Sigmoid colon (tissue), 6 donors: ENCODE measurements at regions not wholly inside any gene's neighbourhood (a gene's known extent, or its start where the extent isn't known, plus 50 kb on each side); places are given as distances from the start of the nearest gene placed in this dataset.

ENCODE experiments used
- DNase-seq: peaks from one replicate; pipeline ENCODE4 v3.0.0-alpha.2; 2019
- H3K27ac ChIP-seq, 4 donors: fragments of 200-600 bp; sonication (generic); one replicate each; pipeline ENCODE4 v1.5.1; 2016 to 2019; ENCODE audit warnings: mild to moderate bottlenecking in 1 of 4
- H3K27me3 ChIP-seq, 3 donors: fragments of 200-600 bp; sonication (generic); one replicate each; pipeline ENCODE4 v1.5.1; 2019; ENCODE audit warnings: mild to moderate bottlenecking in 1 of 3
- H3K36me3 ChIP-seq, 4 donors: fragments of 200-600 bp; sonication (generic); one replicate each; pipeline ENCODE4 v1.5.1; 2016 to 2019
- H3K4me1 ChIP-seq, 4 donors: fragments of 200-600 bp; sonication (generic); one replicate each; pipeline ENCODE4 v1.5.1; 2017 to 2019
- H3K4me3 ChIP-seq, 4 donors: fragments of 200-600 bp; sonication (generic); one replicate each; pipeline ENCODE4 v1.5.1; 2017 to 2019; ENCODE audit warnings: mild to moderate bottlenecking in 2 of 4, moderate library complexity in 1 of 4
- H3K9me3 ChIP-seq, 4 donors: fragments of 200-600 bp in 3 of 4; sonication (generic) in 3 of 4; one replicate each; pipeline versions ENCODE4 v1.5.1 to v1.6.1; 2013 to 2019
- EP300 ChIP-seq, 4 donors: sonication (generic); formaldehyde crosslinking; IDR thresholded peaks; one replicate each; pipeline ENCODE4 v1.6.1; 2017; ENCODE audit warnings: antibody characterized with exemption in 4 of 4
- POLR2A ChIP-seq, 2 donors: fragments of 450-650 bp; IDR thresholded peaks; one replicate each; pipeline ENCODE4 v1.6.1; 2016; ENCODE audit warnings: antibody characterized with exemption in 2 of 2, mild to moderate bottlenecking in 2 of 2, moderate library complexity in 2 of 2
- POLR2AphosphoS5 ChIP-seq, 4 donors: sonication (generic); formaldehyde crosslinking; IDR thresholded peaks; one replicate each; pipeline ENCODE4 v1.6.1; 2017; ENCODE audit warnings: antibody characterized with exemption in 4 of 4
- WGBS, 2 donors: extraction: QIAGEN DNeasy Blood & Tissue Kit; methylation state at CpG; one replicate each; pipeline ENCODE4 v1.1.7; 2013; 5-methylcytosine and 5-hydroxymethylcytosine counted together
- intact Hi-C: fragments of 100-400 bp; cut with DNase I; formaldehyde crosslinking; loops from one replicate; pipeline ENCODE4 v1.15.1; 2023
- TF ChIP-seq, protein P1 (sequence below), 4 experiments: fragments of 450-650 bp in 3 of 4; fragments of 200-600 bp in 1 of 4; IDR thresholded peaks; one replicate each; pipeline ENCODE4 v1.5.1; 2016 to 2019; ENCODE audit warnings: antibody characterized with exemption in 4 of 4, mild to moderate bottlenecking in 3 of 4, moderate library complexity in 2 of 4
- donor health status: healthy with polysubstance abuse.
- donor health status: healthy.

DNA sequence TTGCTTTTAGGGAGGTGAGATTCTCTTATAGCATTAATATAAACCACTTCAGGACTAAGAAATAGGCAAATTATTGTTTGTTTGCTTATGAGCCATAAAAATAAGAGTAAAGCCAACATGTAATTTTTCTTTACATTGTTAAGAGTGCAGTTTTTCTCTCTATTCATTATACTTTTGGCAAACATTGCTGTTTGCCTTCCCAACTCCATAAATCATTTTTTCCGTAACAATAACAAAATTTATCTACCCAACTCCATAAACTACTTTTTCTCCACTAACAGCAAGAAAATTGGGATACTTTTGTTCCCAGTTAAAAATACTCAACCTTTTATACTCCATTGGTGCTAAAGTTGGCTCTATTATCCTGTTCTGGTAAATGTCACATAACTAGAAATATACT is 229.7 kb upstream of the GPRIN3 start:
- WGBS, 2 donors, result 55 to 74% methylated on average over 1 of the region's 1 CpG
- no peak for DNase-seq
- intact Hi-C loops, result no loop called here
- TF ChIP-seq, protein P1, sequence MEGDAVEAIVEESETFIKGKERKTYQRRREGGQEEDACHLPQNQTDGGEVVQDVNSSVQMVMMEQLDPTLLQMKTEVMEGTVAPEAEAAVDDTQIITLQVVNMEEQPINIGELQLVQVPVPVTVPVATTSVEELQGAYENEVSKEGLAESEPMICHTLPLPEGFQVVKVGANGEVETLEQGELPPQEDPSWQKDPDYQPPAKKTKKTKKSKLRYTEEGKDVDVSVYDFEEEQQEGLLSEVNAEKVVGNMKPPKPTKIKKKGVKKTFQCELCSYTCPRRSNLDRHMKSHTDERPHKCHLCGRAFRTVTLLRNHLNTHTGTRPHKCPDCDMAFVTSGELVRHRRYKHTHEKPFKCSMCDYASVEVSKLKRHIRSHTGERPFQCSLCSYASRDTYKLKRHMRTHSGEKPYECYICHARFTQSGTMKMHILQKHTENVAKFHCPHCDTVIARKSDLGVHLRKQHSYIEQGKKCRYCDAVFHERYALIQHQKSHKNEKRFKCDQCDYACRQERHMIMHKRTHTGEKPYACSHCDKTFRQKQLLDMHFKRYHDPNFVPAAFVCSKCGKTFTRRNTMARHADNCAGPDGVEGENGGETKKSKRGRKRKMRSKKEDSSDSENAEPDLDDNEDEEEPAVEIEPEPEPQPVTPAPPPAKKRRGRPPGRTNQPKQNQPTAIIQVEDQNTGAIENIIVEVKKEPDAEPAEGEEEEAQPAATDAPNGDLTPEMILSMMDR (IDR thresholded peaks at IDR 0.05), result no peak
- no peak for TF ChIP-seq POLR2A (IDR thresholded peaks at IDR 0.05)
- no peak for TF ChIP-seq POLR2AphosphoS5 (IDR thresholded peaks at IDR 0.05)
- no peak for TF ChIP-seq EP300 (IDR thresholded peaks at IDR 0.05)
- Histone ChIP-seq H3K4me1 (peaks cover 0 to 6% (median 0%) of the 10 kb centered on the region in 4 donors), H3K27ac (no peak overlapping the region), H3K27me3 (no peaks in the 10 kb centered on the region), H3K36me3 (no peaks in the 10 kb centered on the region), H3K4me3 (no peak overlapping the region), H3K9me3 (no peaks in the 10 kb centered on the region)

DNA sequence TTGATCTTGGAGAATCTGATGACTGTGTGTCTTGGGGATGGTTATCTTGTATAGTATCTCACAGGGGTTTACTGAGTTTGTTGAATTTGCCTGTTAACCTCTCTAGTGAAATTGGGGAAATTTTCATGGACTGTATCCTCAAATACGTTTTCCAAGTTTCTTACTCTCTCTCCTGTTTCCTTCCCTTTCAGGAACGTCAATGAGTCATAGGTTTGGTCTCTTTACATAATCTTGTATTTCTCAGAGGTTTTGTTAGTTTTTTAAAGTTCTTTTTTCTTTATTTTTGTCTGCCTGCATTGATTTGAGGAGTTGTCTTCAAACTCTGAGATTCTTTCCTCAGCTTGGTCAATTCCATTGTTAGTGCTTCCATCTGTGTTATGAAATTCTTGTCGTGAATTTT is 227.7 kb upstream of the GPRIN3 start:
- no peaks in the 10 kb centered on the region for H3K9me3 ChIP-seq
- 81 to 84% methylated on average over 3 of the region's 3 CpGs for WGBS, 2 donors
- intact Hi-C loops, result no loop called here
- H3K4me3 ChIP-seq, result no peak overlapping the region
- H3K27me3 ChIP-seq, result no peaks in the 10 kb centered on the region
- H3K36me3 ChIP-seq, result no peaks in the 10 kb centered on the region
- peaks cover 0 to 6% (median 0%) of the 10 kb centered on the region in 4 donors for H3K4me1 ChIP-seq
- H3K27ac ChIP-seq, result no peak overlapping the region
- no peak for DNase-seq
- TF ChIP-seq EP300 (IDR thresholded peaks at IDR 0.05) (no peak), POLR2AphosphoS5 (IDR thresholded peaks at IDR 0.05) (no peak)
- TF ChIP-seq, protein P1 (IDR thresholded peaks at IDR 0.05), result no peak

DNA sequence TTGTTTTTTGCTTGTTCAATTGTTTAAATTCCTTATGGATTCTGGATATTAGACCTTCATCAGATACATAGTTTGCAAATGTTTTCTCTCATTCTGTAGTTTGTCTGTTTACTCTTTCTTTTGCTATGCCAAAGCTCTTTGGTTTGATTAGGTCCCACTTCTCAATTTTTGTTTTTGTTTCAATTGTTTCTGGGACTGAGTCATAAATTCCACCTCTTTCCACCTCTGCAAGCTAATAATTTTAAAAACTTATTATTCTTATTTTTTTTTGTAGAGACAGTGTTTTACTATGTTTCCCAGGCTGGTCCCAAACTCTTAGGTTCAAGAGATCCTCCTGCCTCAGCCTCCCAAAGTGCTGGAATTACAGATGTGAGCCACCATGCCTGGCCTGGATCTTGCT is 226.8 kb upstream of the GPRIN3 start:
- H3K9me3 ChIP-seq, result no peaks in the 10 kb centered on the region
- no peaks in the 10 kb centered on the region for H3K27me3 ChIP-seq
- no peak overlapping the region for H3K4me3 ChIP-seq
- intact Hi-C loops, result no loop called here
- peaks cover 0 to 6% (median 0%) of the 10 kb centered on the region in 4 donors for H3K4me1 ChIP-seq
- DNase-seq, result no peak
- H3K27ac ChIP-seq, result no peak overlapping the region
- TF ChIP-seq, protein P1 (IDR thresholded peaks at IDR 0.05), result no peak
- no peak for TF ChIP-seq POLR2AphosphoS5 (IDR thresholded peaks at IDR 0.05)
- H3K36me3 ChIP-seq, result no peaks in the 10 kb centered on the region

DNA sequence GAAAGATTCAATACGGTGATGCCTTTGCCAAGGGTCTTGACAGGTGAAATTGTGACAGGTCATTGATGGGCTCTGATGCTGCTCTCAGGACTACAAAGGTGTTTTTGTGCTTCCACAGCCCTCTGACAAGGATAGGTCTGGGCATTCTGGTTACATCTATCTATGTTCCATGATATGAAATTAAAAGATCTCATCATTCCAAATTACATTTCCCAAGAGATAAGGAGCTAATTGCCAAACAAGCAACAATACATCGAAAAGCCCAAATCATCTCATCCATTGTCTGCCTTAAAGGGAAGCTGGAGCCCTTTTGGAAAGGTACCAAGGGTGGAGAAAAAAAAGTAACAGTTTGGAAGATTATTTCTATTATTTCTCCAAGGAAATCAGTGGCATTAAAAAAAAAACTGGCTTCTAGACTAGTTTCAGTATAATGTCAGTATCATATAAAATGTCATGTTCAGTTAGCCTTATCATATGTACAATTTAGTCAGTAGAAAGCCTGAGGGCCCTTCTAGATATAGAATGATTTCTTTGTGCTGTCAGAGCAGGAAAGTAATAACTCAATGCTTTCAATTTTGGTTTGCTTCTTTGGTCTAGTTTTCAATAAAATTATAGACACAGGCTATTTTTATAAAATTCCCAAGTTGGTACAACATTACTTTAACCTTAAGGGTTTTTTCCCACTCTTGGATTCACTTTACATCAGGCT is 224.5 kb upstream of the GPRIN3 start:
- no peak overlapping the region for H3K4me3 ChIP-seq

DNA sequence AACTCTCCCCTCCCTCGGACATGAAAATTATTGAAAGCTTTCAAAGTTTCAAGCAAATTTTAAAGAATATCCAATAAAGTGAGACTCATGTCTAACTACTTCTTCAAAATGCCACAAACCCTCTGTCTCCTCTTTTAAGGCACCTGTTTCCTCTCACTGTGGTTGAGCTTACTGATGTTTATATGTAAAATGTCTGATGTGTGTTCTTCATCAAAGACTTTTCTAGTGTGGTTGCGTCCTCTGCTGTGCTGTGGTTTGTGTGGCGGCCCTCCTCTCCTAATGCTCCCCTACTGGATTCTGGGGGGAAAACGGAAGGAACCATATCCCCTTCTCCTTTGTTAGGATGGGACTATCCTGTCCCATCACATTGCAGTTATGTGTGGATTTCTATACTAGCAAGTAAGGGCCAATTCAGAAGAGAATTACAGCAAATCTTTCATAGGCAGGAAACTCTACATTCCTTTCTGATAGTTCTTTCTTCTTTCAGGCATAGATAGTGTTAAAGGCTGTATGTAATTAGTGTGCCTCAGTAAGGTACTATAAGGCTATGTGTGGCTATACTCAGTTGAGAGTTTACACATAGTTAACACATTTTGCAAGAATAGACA is 221.0 kb upstream of the GPRIN3 start:
- H3K27ac ChIP-seq, result no peak overlapping the region
- no peaks in the 10 kb centered on the region for H3K9me3 ChIP-seq
- 28 to 81% methylated on average over 4 of the region's 4 CpGs for WGBS, 2 donors
- no peaks in the 10 kb centered on the region for H3K36me3 ChIP-seq
- TF ChIP-seq EP300 (IDR thresholded peaks at IDR 0.05), result no peak
- no peak for TF ChIP-seq POLR2A (IDR thresholded peaks at IDR 0.05)
- no peak for TF ChIP-seq POLR2AphosphoS5 (IDR thresholded peaks at IDR 0.05)
- TF ChIP-seq, protein P1 (IDR thresholded peaks at IDR 0.05), result no peak
- intact Hi-C loops, result no loop called here
- no peaks in the 10 kb centered on the region for H3K27me3 ChIP-seq
- H3K4me3 ChIP-seq, result no peak overlapping the region
- DNase-seq, result no peak
- H3K4me1 ChIP-seq, result no peaks in the 10 kb centered on the region

More for the DNA sequence above, 224.5 kb upstream of the GPRIN3 start:
- H3K9me3 ChIP-seq, result no peaks in the 10 kb centered on the region
- no peak overlapping the region for H3K27ac ChIP-seq
- peaks cover 0 to under 1% (median 0%) of the 10 kb centered on the region in 4 donors for H3K4me1 ChIP-seq
- intact Hi-C loops, result no loop called here
- H3K27me3 ChIP-seq, result no peaks in the 10 kb centered on the region
- TF ChIP-seq EP300 (IDR thresholded peaks at IDR 0.05) (no peak), POLR2AphosphoS5 (IDR thresholded peaks at IDR 0.05) (no peak)
- H3K36me3 ChIP-seq, result no peaks in the 10 kb centered on the region
- WGBS, 2 donors, result 85 to 90% methylated on average over 2 of the region's 2 CpGs
- DNase-seq, result no peak
